K562 (cell line): ENCODE measurements at regions not wholly inside any gene's neighbourhood (a gene's known extent, or its start where the extent isn't known, plus 50 kb on each side); places are given as distances from the start of the nearest gene placed in this dataset.
A peak's percentile ranks its signal among the peaks of the same experiment; 100 is the strongest.

Experiments used
- ATAC-seq: fragments of 200-7000 bp; cut with Tn5 transposase; 3 replicates; pipeline ENCODE4 v1.9.1; 2020; ENCODE audit warnings: moderate library complexity
- BruUV-seq: library from RNA; stranded (reverse); fragments of 400-500 nt; replicated peaks from 2 replicates; lab custom pipeline; 2021; lab: Mats Ljungman, UMichigan
- CTCF ChIA-PET: fragments of 300-600 bp; formaldehyde crosslinking; extraction: SDS; loops from one replicate; lab custom pipeline; 2021; ENCODE audit warnings: low intra/inter-chr PET ratio; lab: Yijun Ruan, JAX
- POLR2A ChIA-PET: fragments of 300-600, 350-650 bp; sonication (Branson Sonifier 250); formaldehyde crosslinking; extraction: SDS; loops from one replicate; lab custom pipeline; 2021; ENCODE audit warnings: antibody characterized with exemption, inconsistent platforms; lab: Yijun Ruan, JAX
- DNase-seq, 4 experiments: peaks; one replicate each; pipeline versions ENCODE4 v3.0.0 to v3.0.0-alpha.2; 2011 to 2018; ENCODE audit warnings: low spot score in 3 of 4, mixed read lengths in 3 of 4; ENCODE audit errors: extremely low read depth in 1 of 4
- FAIRE-seq: peaks from 2 replicates; lab custom pipeline; 2011; peaks lifted over from hg19 to GRCh38; lab: Jason Lieb, UNC
- H2AFZ ChIP-seq: 2 replicates; pipeline ENCODE4 v1.6.0; 2011; ENCODE audit warnings: low read depth, low read length, control low read depth, inconsistent platforms
- H3K27ac ChIP-seq: fragments of 200-600 bp; 3 replicates; pipeline ENCODE4 v1.8.0; 2011; ENCODE audit warnings: low read depth, mild to moderate bottlenecking, control low read depth, inconsistent platforms, low read length, moderate library complexity, mixed read lengths; ENCODE audit errors: extremely low read depth
- H3K27me3 ChIP-seq, 2 experiments: fragments of 300-600 bp in 1 of 2; 2 replicates in 1 of 2; 3 replicates in 1 of 2; pipeline versions ENCODE4 v1.6.0 to v1.8.0; 2011; ENCODE audit warnings: inconsistent platforms in 2 of 2, low read length in 2 of 2, mild to moderate bottlenecking in 1 of 2, mixed read lengths in 1 of 2, moderate library complexity in 1 of 2; ENCODE audit not compliant: control insufficient read depth in 2 of 2, insufficient read depth in 2 of 2
- H3K36me3 ChIP-seq: fragments of 300-600 bp; 3 replicates; pipeline ENCODE4 v1.8.0; 2011; ENCODE audit warnings: mild to moderate bottlenecking, low read length, inconsistent platforms; ENCODE audit not compliant: control insufficient read depth, insufficient read depth
- H3K4me1 ChIP-seq, 2 experiments: fragments of 200-600 bp in 1 of 2; replicated peaks in 1 of 2; 2 replicates in 1 of 2; 3 replicates in 1 of 2; pipeline versions ENCODE4 v1.5.1 to v1.8.0; 2011; ENCODE audit warnings: inconsistent platforms in 2 of 2, low read length in 2 of 2, mild to moderate bottlenecking in 1 of 2, mixed read lengths in 1 of 2, moderate library complexity in 1 of 2; ENCODE audit not compliant: control insufficient read depth in 2 of 2, insufficient read depth in 2 of 2
- H3K4me2 ChIP-seq: 2 replicates; pipeline ENCODE4 v1.6.1; 2011; ENCODE audit warnings: low read length, control low read depth, inconsistent platforms, mixed read lengths; ENCODE audit not compliant: insufficient read depth
- H3K4me3 ChIP-seq: fragments of 200-600 bp; sonication (generic), shearing (Covaris generic); 2 replicates; pipeline ENCODE4 v1.5.1; 2016; ENCODE audit warnings: control low read depth, inconsistent platforms
- H3K79me2 ChIP-seq: fragments of 200-600 bp; 3 replicates; pipeline ENCODE4 v1.8.0; 2011; ENCODE audit warnings: low read length, inconsistent platforms; ENCODE audit not compliant: control insufficient read depth, insufficient read depth
- H3K9ac ChIP-seq, 2 experiments: 2 replicates each; pipeline versions ENCODE4 v1.6.0 to v1.6.1; 2011; ENCODE audit warnings: low read depth in 2 of 2, low read length in 2 of 2, control low read depth in 1 of 2, inconsistent platforms in 1 of 2, mild to moderate bottlenecking in 1 of 2, mixed read lengths in 1 of 2; ENCODE audit not compliant: insufficient read depth in 1 of 2
- H3K9me1 ChIP-seq: one replicate; pipeline ENCODE4 v1.6.0; 2011; ENCODE audit warnings: inconsistent platforms, mild to moderate bottlenecking, low read length, moderate library complexity; ENCODE audit not compliant: control insufficient read depth, insufficient read depth
- H3K9me3 ChIP-seq: replicated peaks from 2 replicates; pipeline ENCODE4 v1.5.1; 2011; ENCODE audit warnings: low read depth, low read length, inconsistent platforms; ENCODE audit not compliant: control insufficient read depth, insufficient read depth
- H4K20me1 ChIP-seq: replicated peaks from 2 replicates; pipeline ENCODE4 v1.6.1; 2011; ENCODE audit warnings: low read length, inconsistent platforms, mixed read lengths; ENCODE audit not compliant: control insufficient read depth, insufficient read depth
- ADNP ChIP-seq: fragments of 200-800 bp; sonication (Bioruptor generic); IDR thresholded peaks from 2 replicates; pipeline ENCODE4 v1.6.1; 2016; ENCODE audit warnings: missing genetic modification characterization, missing compliant biosample characterization
- BRF2 ChIP-seq: IDR thresholded peaks from 3 replicates; pipeline ENCODE4 v1.6.1; 2011; ENCODE audit warnings: borderline replicate concordance, mild to moderate bottlenecking; ENCODE audit not compliant: insufficient read length, insufficient read depth
- NFXL1 ChIP-seq: fragments of 450-650 bp; formaldehyde crosslinking; IDR thresholded peaks from 2 replicates; pipeline ENCODE4 v1.4.0; 2021; ENCODE audit warnings: mild to moderate bottlenecking
- RCOR1 ChIP-seq, 2 experiments: IDR thresholded peaks; 2 replicates each; pipeline ENCODE4 v1.6.1; 2012; ENCODE audit warnings: low read depth in 2 of 2, low read length in 2 of 2, borderline replicate concordance in 1 of 2, improper control_type of control experiment in 1 of 2
- SMARCA4 ChIP-seq: fragments of 450-650 bp; IDR thresholded peaks from 2 replicates; pipeline ENCODE4 v1.6.1; 2016
- SREBF1 ChIP-seq: fragments of 150-350 bp; IDR thresholded peaks from 2 replicates; pipeline ENCODE4 v1.6.1; 2014; ENCODE audit warnings: antibody characterized with exemption, low read depth, low read length, borderline replicate concordance
- VEZF1 ChIP-seq: fragments of 200-800 bp; sonication (Bioruptor generic); IDR thresholded peaks from 2 replicates; pipeline ENCODE4 v1.6.1; 2017; ENCODE audit warnings: missing genetic modification characterization, missing compliant biosample characterization
- WGBS: fragments of 100-300 bp; shearing (Covaris generic); methylation state at CpG from one replicate; pipeline ENCODE4 v1.1.6; 2016; ENCODE audit warnings: low coverage, mixed read lengths; ENCODE audit not compliant: insufficient coverage; ENCODE audit errors: missing lambda C conversion rate; 5-methylcytosine and 5-hydroxymethylcytosine counted together
- in situ Hi-C: fragments of 300-500 bp; cut with MboI; formaldehyde crosslinking; loops from 4 replicates; pipeline ENCODE4 v1.15.0; 2018; ENCODE audit warnings: inconsistent platforms, mixed read lengths
- intact Hi-C: fragments of 100-400 bp; cut with micrococcal nuclease; formaldehyde crosslinking; loops from 2 replicates; pipeline ENCODE4 v1.14.2; 2022

- intact Hi-C loops, result no loop called here
- H4K20me1 ChIP-seq, result no peaks in the 10 kb centered on the region
- H3K9me3 ChIP-seq, result no peaks in the 10 kb centered on the region
- CTCF ChIA-PET, result no interaction called here
- H3K36me3 ChIP-seq, result no peaks in the 10 kb centered on the region
- H3K9ac ChIP-seq, result no peak overlapping the region
- no TSS peak for BruUV-seq
- POLR2A ChIA-PET, result interaction anchor here (1.1 kb wide), 1 partner anchor 10 kb away, joined by 3 read pairs; no protein-coding TSS in a partner anchor
- no peak for TF ChIP-seq RCOR1 (IDR thresholded peaks at IDR 0.05; ENCODE audit: borderline replicate concordance in 1 of 2, low read depth in 2 of 2, low read length in 2 of 2)
- TF ChIP-seq SREBF1, result no peak
- TF ChIP-seq BRF2, result no peak
- no peak for TF ChIP-seq ADNP (tag)
- no peak for TF ChIP-seq SMARCA4
- no peak for TF ChIP-seq VEZF1 (CRISPR knock-in tag)
- no peak for TF ChIP-seq NFXL1 (CRISPR knock-in tag)
- TF ChIP-seq, all 486 proteins: peak for 0
- H3K4me1 ChIP-seq, result no peaks in the 10 kb centered on the region; a peak in 2 of 5 replicates
- no peaks in the 10 kb centered on the region; a peak in 1 of 5 replicates for H3K27me3 ChIP-seq
- H3K27ac ChIP-seq, result peak overlapping the region; percentile 43; the same call in 1 of the 3 replicates
- H2AFZ ChIP-seq, result no peak overlapping the region
- no peaks in the 10 kb centered on the region for H3K79me2 ChIP-seq
- H3K9me1 ChIP-seq, result no peaks in the 10 kb centered on the region
- in situ Hi-C loops, result no loop called here
- 13% methylated on average over 2 of the region's 2 CpGs for whole genome bisulfite sequencing
- no peak for DNase-seq
- no peak for FAIRE-seq
- no peak overlapping the region for H3K4me3 ChIP-seq
- ATAC-seq, result no peak
- no peak overlapping the region for H3K4me2 ChIP-seq
Observed at GRCh38 chr17:55607731-55608341, 96.6 kb upstream of the SMIM36 start.
